Esophagus muscularis mucosa (tissue), 4 donors: ENCODE measurements at regions not wholly inside any gene's neighbourhood (a gene's known extent, or its start where the extent isn't known, plus 50 kb on each side); places are given as distances from the start of the nearest gene placed in this dataset.

ENCODE experiments used
- DNase-seq: peaks from one replicate; pipeline ENCODE4 v3.0.0-alpha.2; 2017; ENCODE audit errors: extremely low spot score
- H3K27ac ChIP-seq, 4 donors: fragments of 200-600 bp; sonication (generic); replicated peaks in 1 of 4; 1 replicate in 3 of 4; 2 replicates in 1 of 4; pipeline ENCODE4 v1.5.1; 2016 to 2019; ENCODE audit warnings: mild to moderate bottlenecking in 1 of 4
- H3K27me3 ChIP-seq, 4 donors: fragments of 200-600 bp; sonication (generic); one replicate each; pipeline versions ENCODE4 v1.5.1 to v1.6.0; 2016 to 2019
- H3K36me3 ChIP-seq, 4 donors: fragments of 200-600 bp; sonication (generic); one replicate each; pipeline ENCODE4 v1.5.1; 2016 to 2019
- H3K4me1 ChIP-seq, 4 donors: fragments of 200-600 bp; sonication (generic); one replicate each; pipeline ENCODE4 v1.5.1; 2016 to 2019
- H3K4me3 ChIP-seq, 4 donors: fragments of 200-600 bp; sonication (generic); 1 replicate in 2 of 4; 2 replicates in 2 of 4; pipeline ENCODE4 v1.5.1; 2016 to 2019; ENCODE audit warnings: mild to moderate bottlenecking in 4 of 4, moderate library complexity in 1 of 4
- H3K9me3 ChIP-seq, 4 donors: fragments of 200-600 bp; sonication (generic); 1 replicate in 3 of 4; 2 replicates in 1 of 4; pipeline ENCODE4 v1.5.1; 2016 to 2019
- CTCF ChIP-seq, 3 experiments: fragments of 200-600 bp in 2 of 3; fragments of 450-650 bp in 1 of 3; sonication (generic) in 2 of 3; IDR thresholded peaks; one replicate each; pipeline ENCODE4 v1.5.1; 2017 to 2019; ENCODE audit warnings: antibody characterized with exemption in 3 of 3, mild to moderate bottlenecking in 2 of 3, moderate library complexity in 1 of 3
- EP300 ChIP-seq: sonication (generic); formaldehyde crosslinking; IDR thresholded peaks from one replicate; pipeline ENCODE4 v1.6.1; 2017; ENCODE audit warnings: antibody characterized with exemption
- POLR2A ChIP-seq: fragments of 450-650 bp; IDR thresholded peaks from one replicate; pipeline ENCODE4 v1.6.1; 2017; ENCODE audit warnings: antibody characterized with exemption, moderate library complexity, mild to moderate bottlenecking, low read depth
- POLR2AphosphoS5 ChIP-seq, 2 donors: sonication (generic); formaldehyde crosslinking; IDR thresholded peaks; one replicate each; pipeline ENCODE4 v1.6.1; 2017; ENCODE audit warnings: antibody characterized with exemption in 2 of 2
- WGBS: methylation state at CpG from one replicate; pipeline ENCODE4 v1.1.5; 2018; 5-methylcytosine and 5-hydroxymethylcytosine counted together
- intact Hi-C: fragments of 100-400 bp; cut with DNase I; formaldehyde crosslinking; loops from one replicate; pipeline ENCODE4 v1.15.1; 2023

- no peak for TF ChIP-seq CTCF (IDR thresholded peaks at IDR 0.05)
- TF ChIP-seq POLR2AphosphoS5 (IDR thresholded peaks at IDR 0.05), result no peak
- TF ChIP-seq EP300, result no peak
- TF ChIP-seq POLR2A, result no peak
- intact Hi-C loops, result no loop called here
- Histone ChIP-seq H3K4me1 (no peaks in the 10 kb centered on the region), H3K27ac (no peak overlapping the region), H3K27me3 (no peaks in the 10 kb centered on the region), H3K36me3 (no peaks in the 10 kb centered on the region), H3K9me3 (peaks cover 0 to 23% (median 14%) of the 10 kb centered on the region in 4 donors), H3K4me3 (no peak overlapping the region)
- no peak for DNase-seq
Measured at GRCh38 chr6:117847912-117848311, 59.2 kb upstream of the SLC35F1 start.

GRCh38 chr6:117849087-117849486, 58.0 kb upstream of the SLC35F1 start:
- Histone ChIP-seq H3K27ac (no peak overlapping the region), H3K27me3 (no peaks in the 10 kb centered on the region), H3K9me3 (peaks cover 0 to 23% (median 14%) of the 10 kb centered on the region in 4 donors), H3K36me3 (no peaks in the 10 kb centered on the region), H3K4me3 (no peak overlapping the region), H3K4me1 (no peaks in the 10 kb centered on the region)
- 50% methylated on average over 1 of the region's 1 CpG for WGBS
- no peak for TF ChIP-seq CTCF (IDR thresholded peaks at IDR 0.05)
- TF ChIP-seq EP300, result no peak
- no peak for TF ChIP-seq POLR2AphosphoS5 (IDR thresholded peaks at IDR 0.05)
- no peak for TF ChIP-seq POLR2A
- DNase-seq, result no peak
- intact Hi-C loops, result no loop called here
